DND-41 (cell line): ENCODE measurements at regions not wholly inside any gene's neighbourhood (a gene's known extent, or its start where the extent isn't known, plus 50 kb on each side); places are given as distances from the start of the nearest gene placed in this dataset.

ENCODE experiments used
- ATAC-seq: fragments of 200-7000 bp; cut with Tn5 transposase; 3 replicates; pipeline ENCODE4 v1.9.1; 2021; ENCODE audit warnings: low read depth; ENCODE audit not compliant: insufficient read depth
- DNase-seq: peaks from one replicate; pipeline ENCODE4 v3.0.0-alpha.2; 2020
- H2AFZ ChIP-seq: 2 replicates; pipeline ENCODE4 v1.6.0; 2012; ENCODE audit warnings: low read depth, low read length
- H3K27ac ChIP-seq: 2 replicates; pipeline ENCODE4 v1.5.1; 2012; ENCODE audit warnings: low read length, inconsistent platforms
- H3K27me3 ChIP-seq: fragments of 200-600 bp; sonication (generic); 2 replicates; pipeline ENCODE4 v1.6.0; 2012; ENCODE audit warnings: low read length, mild to moderate bottlenecking, inconsistent platforms; ENCODE audit not compliant: insufficient read depth, poor library complexity
- H3K36me3 ChIP-seq: 2 replicates; pipeline ENCODE4 v1.5.1; 2012; ENCODE audit warnings: low read length, inconsistent platforms; ENCODE audit not compliant: insufficient read depth
- H3K4me1 ChIP-seq: 2 replicates; pipeline ENCODE4 v1.5.1; 2012; ENCODE audit warnings: mild to moderate bottlenecking, low read length; ENCODE audit not compliant: insufficient read depth
- H3K4me2 ChIP-seq: 2 replicates; pipeline ENCODE4 v1.6.0; 2012; ENCODE audit warnings: mild to moderate bottlenecking, moderate library complexity, low read length, inconsistent platforms; ENCODE audit not compliant: insufficient read depth
- H3K4me3 ChIP-seq, 2 experiments: fragments of 200-600 bp in 1 of 2; shearing (Covaris generic) in 1 of 2; 2 replicates each; pipeline ENCODE4 v1.5.1; 2012 to 2016; ENCODE audit warnings: inconsistent platforms in 2 of 2, low read length in 2 of 2, mild to moderate bottlenecking in 2 of 2, low read depth in 1 of 2, moderate library complexity in 1 of 2
- H3K79me2 ChIP-seq: 2 replicates; pipeline ENCODE4 v1.6.0; 2012; ENCODE audit warnings: low read length, inconsistent platforms; ENCODE audit not compliant: insufficient read depth
- H3K9ac ChIP-seq: 2 replicates; pipeline ENCODE4 v1.6.0; 2012; ENCODE audit warnings: low read depth, mild to moderate bottlenecking, inconsistent platforms, low read length, moderate library complexity
- H3K9me3 ChIP-seq: 2 replicates; pipeline ENCODE4 v1.5.1; 2012; ENCODE audit warnings: low read length, moderate library complexity, mild to moderate bottlenecking, inconsistent platforms; ENCODE audit not compliant: insufficient read depth, severe bottlenecking
- H4K20me1 ChIP-seq: 2 replicates; pipeline ENCODE4 v1.6.0; 2012; ENCODE audit warnings: low read length; ENCODE audit not compliant: insufficient read depth
- EZH2 ChIP-seq: IDR thresholded peaks from 3 replicates; pipeline ENCODE4 v1.6.1; 2012; ENCODE audit warnings: borderline replicate concordance, low read depth, mild to moderate bottlenecking, moderate library complexity, low read length, inconsistent platforms; ENCODE audit not compliant: severe bottlenecking
- TF ChIP-seq, protein P1 (sequence below): IDR thresholded peaks from 2 replicates; pipeline ENCODE4 v1.5.1; 2012; ENCODE audit warnings: borderline replicate concordance, low read length, moderate library complexity, mild to moderate bottlenecking; ENCODE audit not compliant: poor library complexity, severe bottlenecking; ENCODE audit errors: extremely low read depth

DNA sequence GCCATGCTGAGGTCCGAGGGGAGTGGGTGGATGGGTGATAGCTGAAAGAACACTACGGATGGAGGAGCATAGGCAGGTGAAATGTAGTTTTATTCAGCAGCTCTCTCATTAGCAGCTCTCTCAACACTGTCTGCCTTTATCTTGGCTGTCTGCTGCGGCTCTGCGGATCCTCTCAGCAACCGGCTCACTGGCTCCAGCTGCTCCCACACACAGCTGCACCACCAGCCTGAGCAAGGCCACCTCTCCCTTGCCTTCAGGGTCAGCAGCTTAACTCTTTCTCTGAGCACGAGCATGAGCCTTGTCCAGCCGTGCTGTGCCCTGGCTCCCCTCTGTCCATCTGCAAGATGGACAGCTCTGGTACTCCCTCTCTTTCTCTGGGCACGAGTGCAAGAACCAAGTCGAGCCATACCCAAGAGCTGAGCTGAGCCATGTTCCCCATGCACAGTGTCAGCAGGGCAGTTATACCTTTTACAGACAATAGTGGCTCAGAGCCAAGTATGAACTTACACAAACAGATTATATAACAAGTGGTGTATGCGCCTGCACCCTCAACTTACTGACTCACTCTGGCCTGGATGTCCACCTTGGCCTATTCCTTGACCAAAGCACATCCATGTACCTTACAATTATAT lies 108.5 kb downstream of the MACIR start:
- DNase-seq = no peak
- no peaks in the 10 kb centered on the region for H3K27me3 ChIP-seq
- H3K9me3 ChIP-seq = no peaks in the 10 kb centered on the region
- no peaks in the 10 kb centered on the region for H3K36me3 ChIP-seq
- no peaks in the 10 kb centered on the region for H4K20me1 ChIP-seq
- H3K4me3 ChIP-seq = no peak overlapping the region
- no peak overlapping the region for H3K27ac ChIP-seq
- no peaks in the 10 kb centered on the region for H3K79me2 ChIP-seq
- ATAC-seq = no peak
- no peak overlapping the region for H3K9ac ChIP-seq
- TF ChIP-seq, protein P1, sequence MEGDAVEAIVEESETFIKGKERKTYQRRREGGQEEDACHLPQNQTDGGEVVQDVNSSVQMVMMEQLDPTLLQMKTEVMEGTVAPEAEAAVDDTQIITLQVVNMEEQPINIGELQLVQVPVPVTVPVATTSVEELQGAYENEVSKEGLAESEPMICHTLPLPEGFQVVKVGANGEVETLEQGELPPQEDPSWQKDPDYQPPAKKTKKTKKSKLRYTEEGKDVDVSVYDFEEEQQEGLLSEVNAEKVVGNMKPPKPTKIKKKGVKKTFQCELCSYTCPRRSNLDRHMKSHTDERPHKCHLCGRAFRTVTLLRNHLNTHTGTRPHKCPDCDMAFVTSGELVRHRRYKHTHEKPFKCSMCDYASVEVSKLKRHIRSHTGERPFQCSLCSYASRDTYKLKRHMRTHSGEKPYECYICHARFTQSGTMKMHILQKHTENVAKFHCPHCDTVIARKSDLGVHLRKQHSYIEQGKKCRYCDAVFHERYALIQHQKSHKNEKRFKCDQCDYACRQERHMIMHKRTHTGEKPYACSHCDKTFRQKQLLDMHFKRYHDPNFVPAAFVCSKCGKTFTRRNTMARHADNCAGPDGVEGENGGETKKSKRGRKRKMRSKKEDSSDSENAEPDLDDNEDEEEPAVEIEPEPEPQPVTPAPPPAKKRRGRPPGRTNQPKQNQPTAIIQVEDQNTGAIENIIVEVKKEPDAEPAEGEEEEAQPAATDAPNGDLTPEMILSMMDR = no peak
- TF ChIP-seq EZH2 = no peak
- H3K4me2 ChIP-seq = no peak overlapping the region
- H2AFZ ChIP-seq = no peak overlapping the region
- no peaks in the 10 kb centered on the region for H3K4me1 ChIP-seq

DNA sequence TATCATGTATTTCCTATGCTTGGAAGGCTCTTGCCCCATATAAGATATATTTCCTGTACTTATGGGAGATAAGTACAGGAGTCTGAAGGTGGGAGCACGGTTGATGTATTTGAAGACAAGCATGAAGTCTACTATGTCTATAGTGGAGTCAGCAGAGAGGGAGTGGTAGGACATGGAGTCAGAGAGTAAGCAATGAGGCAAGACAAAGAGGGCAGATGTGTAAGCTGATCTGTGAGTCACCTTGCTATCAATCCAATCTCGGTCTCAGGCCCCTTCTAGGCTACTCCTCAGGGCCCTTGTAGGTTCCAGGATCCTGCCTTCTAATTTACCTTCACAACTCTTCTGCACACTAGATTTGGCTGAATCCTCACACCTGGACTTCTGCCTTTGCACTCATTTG lies 105.5 kb downstream of the MACIR start:
- no peak for ATAC-seq
- TF ChIP-seq, protein P1 = no peak
- no peak for TF ChIP-seq EZH2
- no peak overlapping the region for H3K9ac ChIP-seq
- H4K20me1 ChIP-seq = no peaks in the 10 kb centered on the region
- no peaks in the 10 kb centered on the region for H3K27me3 ChIP-seq
- H3K4me3 ChIP-seq = no peak overlapping the region
- DNase-seq = no peak
- H2AFZ ChIP-seq = no peak overlapping the region
- no peaks in the 10 kb centered on the region for H3K9me3 ChIP-seq
- H3K27ac ChIP-seq = no peak overlapping the region
- no peaks in the 10 kb centered on the region for H3K36me3 ChIP-seq
- H3K79me2 ChIP-seq = no peaks in the 10 kb centered on the region
- H3K4me2 ChIP-seq = no peak overlapping the region
- no peaks in the 10 kb centered on the region for H3K4me1 ChIP-seq

DNA sequence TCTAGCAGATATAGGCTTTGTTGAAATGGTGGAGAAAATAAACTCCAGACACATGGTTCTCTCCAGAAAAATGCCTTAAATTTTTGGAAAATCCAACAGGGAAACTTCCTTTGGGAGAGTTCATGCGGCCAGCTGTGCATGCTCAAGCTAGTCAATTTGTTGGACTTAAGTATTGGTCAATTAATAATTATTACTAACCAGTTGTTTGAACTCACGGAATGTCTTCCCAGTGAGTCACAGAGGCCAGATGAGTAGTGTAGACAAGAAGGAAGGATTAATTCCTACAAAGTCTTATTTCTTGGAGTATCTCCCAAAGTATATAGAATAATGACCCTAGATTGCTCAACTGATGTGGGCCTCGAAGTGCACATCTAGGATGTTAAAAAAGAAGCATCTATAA lies 103.6 kb downstream of the MACIR start:
- H4K20me1 ChIP-seq = no peaks in the 10 kb centered on the region
- no peak overlapping the region for H3K4me3 ChIP-seq
- ATAC-seq (no peak), DNase-seq (no peak)
- H3K4me1 ChIP-seq = no peaks in the 10 kb centered on the region
- H3K9ac ChIP-seq = no peak overlapping the region
- TF ChIP-seq EZH2 = no peak
- TF ChIP-seq, protein P1 = no peak
- no peak overlapping the region for H2AFZ ChIP-seq
- no peaks in the 10 kb centered on the region for H3K79me2 ChIP-seq
- no peak overlapping the region for H3K4me2 ChIP-seq
- no peak overlapping the region for H3K27ac ChIP-seq
- H3K9me3 ChIP-seq = no peaks in the 10 kb centered on the region
- no peaks in the 10 kb centered on the region for H3K27me3 ChIP-seq
- no peaks in the 10 kb centered on the region for H3K36me3 ChIP-seq
